ENCODE measurements at regions not wholly inside any gene's neighbourhood (a gene's known extent, or its start where the extent isn't known, plus 50 kb on each side); places are given as distances from the start of the nearest gene placed in this dataset.

DNA sequence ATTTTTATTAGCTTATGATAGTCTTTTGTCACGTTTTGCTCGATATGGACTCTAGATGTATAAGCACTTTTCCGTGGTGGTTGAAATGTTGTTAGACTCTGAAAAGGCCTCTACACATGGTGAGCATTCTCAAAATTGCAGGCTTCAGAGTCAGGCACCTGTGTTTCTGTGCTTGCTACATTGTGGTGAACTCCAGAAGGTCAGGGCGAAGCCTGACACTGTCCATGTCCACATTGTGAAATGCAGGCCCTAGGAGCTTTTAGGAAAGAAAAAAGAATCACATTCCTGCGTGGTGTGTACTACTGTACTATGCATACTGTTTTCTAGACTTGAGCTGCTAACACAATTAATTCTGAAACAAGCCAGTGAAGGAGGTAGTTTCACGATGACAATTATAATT lies 86.3 kb downstream of the HS3ST1 start:
- no peak for TF ChIP-seq POLR2A (IDR thresholded peaks at IDR 0.05)
- TF ChIP-seq CTCF (IDR thresholded peaks at IDR 0.05), result no peak
- no peak for DNase-seq (ENCODE audit: low spot score in 2 of 2)
- no peak overlapping the region for H3K4me3 ChIP-seq (ENCODE audit: low read depth, poor library complexity, severe bottlenecking)
- intact Hi-C loops (cut with DNase I; ENCODE audit: low total_unique reads), result no loop called here
- WGBS, 2 donors, result 79 to 80% methylated on average over 6 of the region's 6 CpGs

DNA sequence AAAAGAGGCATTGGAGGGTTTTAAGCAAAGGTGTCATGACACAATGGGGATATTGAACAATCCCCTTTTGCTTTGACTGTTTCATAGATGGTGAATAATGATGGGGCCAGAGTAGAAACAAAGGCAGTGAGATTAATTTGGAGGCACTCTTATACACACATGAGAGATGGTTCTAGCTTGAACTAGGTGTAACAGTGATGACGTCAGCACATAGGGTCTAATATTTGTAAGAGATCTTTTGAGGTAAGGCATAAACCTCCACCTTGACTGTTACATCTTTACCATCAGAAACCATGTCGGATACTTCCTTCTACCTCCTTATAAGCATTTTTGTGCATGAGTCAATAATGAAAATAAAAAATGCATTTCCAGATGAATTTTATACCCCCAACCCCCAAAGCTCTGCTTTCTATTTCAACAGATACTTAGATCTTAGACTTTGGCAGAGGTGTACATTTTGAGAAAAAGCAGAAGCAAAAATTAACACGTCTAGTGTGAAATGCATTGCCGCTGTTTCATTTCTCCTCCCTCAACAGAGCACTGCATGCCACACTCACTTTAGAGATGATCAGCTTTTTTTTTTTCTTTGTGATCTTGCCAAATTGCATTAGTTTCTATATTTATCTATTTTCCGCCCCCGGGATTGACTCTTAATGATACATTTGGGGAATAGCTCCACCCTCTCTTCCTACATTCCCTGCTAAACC lies 87.2 kb downstream of the HS3ST1 start:
- no peak for DNase-seq (ENCODE audit: low spot score in 2 of 2)
- 41 to 42% methylated on average over 6 of the region's 6 CpGs for WGBS, 2 donors
- no peak overlapping the region for H3K4me3 ChIP-seq (ENCODE audit: low read depth, poor library complexity, severe bottlenecking)
- TF ChIP-seq CTCF (IDR thresholded peaks at IDR 0.05) (no peak), POLR2A (IDR thresholded peaks at IDR 0.05) (no peak)
- intact Hi-C loops (cut with DNase I; ENCODE audit: low total_unique reads), result no loop called here

DNA sequence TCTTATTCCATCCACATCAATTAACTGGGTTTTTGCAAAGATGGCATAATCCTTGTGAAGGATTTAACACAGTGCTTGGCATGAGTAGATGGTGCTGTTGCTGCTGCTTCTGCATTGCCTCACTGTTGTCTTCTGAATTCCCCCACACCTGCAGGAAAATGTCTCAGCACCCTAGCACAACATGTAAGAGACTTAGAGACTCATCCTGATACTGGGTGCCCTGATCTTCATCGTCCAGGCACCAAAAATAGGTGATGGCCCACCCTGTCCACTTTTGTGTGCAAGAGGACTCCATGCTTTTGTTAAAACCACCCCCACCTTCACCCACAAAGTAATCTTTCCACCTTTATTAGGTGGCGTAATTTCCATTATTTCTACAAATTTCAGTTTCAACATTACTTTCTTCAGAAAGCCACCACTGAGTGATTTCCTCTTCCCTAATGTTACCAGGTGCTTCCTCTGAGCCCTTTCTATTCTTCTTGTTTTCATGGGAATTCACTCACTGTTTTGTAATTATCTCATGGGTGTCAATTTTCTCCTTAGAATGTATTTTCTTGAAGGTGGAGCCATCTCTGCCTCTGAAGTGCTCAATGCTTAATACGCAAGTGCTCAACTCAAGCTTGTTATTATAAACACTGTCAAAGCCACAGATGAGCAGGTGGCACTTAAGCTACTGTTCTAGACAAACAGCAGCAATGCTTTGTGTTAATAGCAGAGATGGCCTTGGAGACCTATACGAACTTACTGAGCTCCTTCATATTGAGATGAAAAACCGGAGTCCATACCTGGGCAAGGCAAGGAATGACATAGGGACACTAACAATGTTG lies 89.5 kb downstream of the HS3ST1 start:
- no peak overlapping the region for H3K4me3 ChIP-seq (ENCODE audit: low read depth, poor library complexity, severe bottlenecking)
- WGBS, 2 donors, result 85 to 86% methylated on average over 5 of the region's 5 CpGs
- DNase-seq (ENCODE audit: low spot score in 2 of 2), result no peak
- intact Hi-C loops (cut with DNase I; ENCODE audit: low total_unique reads), result no loop called here
- TF ChIP-seq CTCF (IDR thresholded peaks at IDR 0.05) (no peak), POLR2A (IDR thresholded peaks at IDR 0.05) (no peak)

- 57 to 58% methylated on average over 1 of the region's 1 CpG for WGBS, 2 donors
- DNase-seq (ENCODE audit: low spot score in 2 of 2), result no peak
- H3K4me3 ChIP-seq (ENCODE audit: low read depth, poor library complexity, severe bottlenecking), result no peak overlapping the region
- intact Hi-C loops (cut with DNase I; ENCODE audit: low total_unique reads), result no loop called here
- TF ChIP-seq POLR2A (IDR thresholded peaks at IDR 0.05) (no peak), CTCF (IDR thresholded peaks at IDR 0.05) (no peak)
These were observed 91.4 kb downstream of the HS3ST1 start for GRCh38 chr4:11337287-11337686.

GRCh38 chr4:11336435-11336834 lies 92.3 kb downstream of the HS3ST1 start:
- H3K4me3 ChIP-seq (ENCODE audit: low read depth, poor library complexity, severe bottlenecking), result no peak overlapping the region
- no peak for DNase-seq (ENCODE audit: low spot score in 2 of 2)
- intact Hi-C loops (cut with DNase I; ENCODE audit: low total_unique reads), result no loop called here
- 71 to 76% methylated on average over 4 of the region's 4 CpGs for WGBS, 2 donors
- TF ChIP-seq POLR2A (IDR thresholded peaks at IDR 0.05) (no peak), CTCF (IDR thresholded peaks at IDR 0.05) (no peak)
